Lung (tissue), 11 donors: ENCODE measurements at regions not wholly inside any gene's neighbourhood (a gene's known extent, or its start where the extent isn't known, plus 50 kb on each side); places are given as distances from the start of the nearest gene placed in this dataset.

ENCODE experiments used
- ATAC-seq: fragments of 200-7000 bp; cut with Tn5 transposase; one replicate; pipeline ENCODE4 v1.9.1; 2020; ENCODE audit warnings: moderate number of reproducible peaks; ENCODE audit not compliant: insufficient read depth, low FRiP score
- DNase-seq, 3 donors: peaks; one replicate each; pipeline ENCODE4 v3.0.0-alpha.2; 2013 to 2017
- H3K27ac ChIP-seq, 2 donors: one replicate each; pipeline ENCODE4 v1.5.1; 2013; ENCODE audit warnings: mild to moderate bottlenecking in 2 of 2, moderate library complexity in 2 of 2, control low read depth in 1 of 2, inconsistent platforms in 1 of 2, low read depth in 1 of 2, low read length in 1 of 2
- H3K27me3 ChIP-seq, 3 donors: one replicate each; pipeline ENCODE4 v1.5.1; 2013; ENCODE audit warnings: low read length in 2 of 3; ENCODE audit not compliant: control insufficient read depth in 3 of 3, insufficient read depth in 3 of 3
- H3K36me3 ChIP-seq, 4 donors: one replicate each; pipeline ENCODE4 v1.5.1; 2013; ENCODE audit warnings: low read length in 4 of 4, mild to moderate bottlenecking in 1 of 4, moderate library complexity in 1 of 4; ENCODE audit not compliant: control insufficient read depth in 4 of 4, insufficient read depth in 4 of 4
- H3K4me1 ChIP-seq, 5 donors: one replicate each; pipeline ENCODE4 v1.5.1; 2013; ENCODE audit warnings: low read length in 5 of 5, mild to moderate bottlenecking in 2 of 5, moderate library complexity in 1 of 5; ENCODE audit not compliant: control insufficient read depth in 5 of 5, insufficient read depth in 5 of 5
- H3K4me3 ChIP-seq: one replicate; pipeline ENCODE4 v1.5.1; 2013; ENCODE audit warnings: mild to moderate bottlenecking, control low read depth, moderate library complexity
- H3K9ac ChIP-seq, 2 donors: one replicate each; pipeline ENCODE4 v1.5.1; 2013; ENCODE audit warnings: low read length in 2 of 2, control low read depth in 1 of 2; ENCODE audit not compliant: insufficient read depth in 1 of 2
- H3K9me3 ChIP-seq, 4 donors: one replicate each; pipeline ENCODE4 v1.5.1; 2013; ENCODE audit warnings: low read length in 3 of 4, mild to moderate bottlenecking in 1 of 4, moderate library complexity in 1 of 4; ENCODE audit not compliant: control insufficient read depth in 4 of 4, insufficient read depth in 3 of 4
- CTCF ChIP-seq: IDR thresholded peaks from 2 replicates; pipeline ENCODE4 v1.5.1; 2012; ENCODE audit warnings: mild to moderate bottlenecking; ENCODE audit errors: control extremely low read depth, extremely low read depth
- WGBS, 2 donors: extraction: QIAGEN DNeasy Blood & Tissue Kit; methylation state at CpG; one replicate each; pipeline ENCODE4 v1.1.7; 2013; 5-methylcytosine and 5-hydroxymethylcytosine counted together
- donor health status: control.
- donor health status: control.
- donor health status: Bipolar disorder and iron deficiency.
- donor health status: healthy.
- donor health status: DM: yes; HTN: yes; CAD: no.

GRCh38 chr10:28929942-28930341, 252.6 kb downstream of the BAMBI start:
- 84 to 93% methylated on average over 3 of the region's 3 CpGs for WGBS, 2 donors
- no peaks in the 10 kb centered on the region for H3K36me3 ChIP-seq

GRCh38 chr10:28930514-28931495, 253.5 kb downstream of the BAMBI start:
- ATAC-seq (peak; percentile 66), DNase-seq (no peak)
- Histone ChIP-seq H3K27ac (no peak overlapping the region), H3K27me3 (no peaks in the 10 kb centered on the region), H3K4me3 (no peak overlapping the region), H3K9me3 (peaks cover 0 to 3% (median 0%) of the 10 kb centered on the region in 4 donors), H3K4me1 (peaks cover 0 to 6% (median 0%) of the 10 kb centered on the region in 5 donors), H3K36me3 (no peaks in the 10 kb centered on the region), H3K9ac (no peak overlapping the region)
- WGBS, 2 donors: 50 to 57% methylated on average over 5 of the region's 5 CpGs
- TF ChIP-seq CTCF: no peak

More at GRCh38 chr10:28929942-28930341, 252.6 kb downstream of the BAMBI start:
- H3K27me3 ChIP-seq: no peaks in the 10 kb centered on the region
- peaks cover 0 to 3% (median 0%) of the 10 kb centered on the region in 4 donors for H3K9me3 ChIP-seq
- ATAC-seq (no peak), DNase-seq (no peak)
- H3K4me3 ChIP-seq: no peak overlapping the region
- no peak overlapping the region for H3K9ac ChIP-seq
- H3K27ac ChIP-seq: no peak overlapping the region
- no peak for TF ChIP-seq CTCF
- no peaks in the 10 kb centered on the region for H3K4me1 ChIP-seq

- Histone ChIP-seq H3K4me1 (peaks cover 3 to 31% (median 7%) of the 10 kb centered on the region in 5 donors), H3K27ac (no peak overlapping the region), H3K9me3 (peaks cover 0 to 3% (median 0%) of the 10 kb centered on the region in 4 donors), H3K9ac (no peak overlapping the region), H3K4me3 (no peak overlapping the region), H3K36me3 (no peaks in the 10 kb centered on the region), H3K27me3 (no peaks in the 10 kb centered on the region)
- DNase-seq (peak in 1 of 3 donors; percentile 54), ATAC-seq (no peak)
- 84 to 86% methylated on average over 2 of the region's 2 CpGs for WGBS, 2 donors
- no peak for TF ChIP-seq CTCF
These were observed 257.7 kb downstream of the BAMBI start for GRCh38 chr10:28935061-28935460.
